ENCODE measurements at regions not wholly inside any gene's neighbourhood (a gene's known extent, or its start where the extent isn't known, plus 50 kb on each side); places are given as distances from the start of the nearest gene placed in this dataset.

DNA sequence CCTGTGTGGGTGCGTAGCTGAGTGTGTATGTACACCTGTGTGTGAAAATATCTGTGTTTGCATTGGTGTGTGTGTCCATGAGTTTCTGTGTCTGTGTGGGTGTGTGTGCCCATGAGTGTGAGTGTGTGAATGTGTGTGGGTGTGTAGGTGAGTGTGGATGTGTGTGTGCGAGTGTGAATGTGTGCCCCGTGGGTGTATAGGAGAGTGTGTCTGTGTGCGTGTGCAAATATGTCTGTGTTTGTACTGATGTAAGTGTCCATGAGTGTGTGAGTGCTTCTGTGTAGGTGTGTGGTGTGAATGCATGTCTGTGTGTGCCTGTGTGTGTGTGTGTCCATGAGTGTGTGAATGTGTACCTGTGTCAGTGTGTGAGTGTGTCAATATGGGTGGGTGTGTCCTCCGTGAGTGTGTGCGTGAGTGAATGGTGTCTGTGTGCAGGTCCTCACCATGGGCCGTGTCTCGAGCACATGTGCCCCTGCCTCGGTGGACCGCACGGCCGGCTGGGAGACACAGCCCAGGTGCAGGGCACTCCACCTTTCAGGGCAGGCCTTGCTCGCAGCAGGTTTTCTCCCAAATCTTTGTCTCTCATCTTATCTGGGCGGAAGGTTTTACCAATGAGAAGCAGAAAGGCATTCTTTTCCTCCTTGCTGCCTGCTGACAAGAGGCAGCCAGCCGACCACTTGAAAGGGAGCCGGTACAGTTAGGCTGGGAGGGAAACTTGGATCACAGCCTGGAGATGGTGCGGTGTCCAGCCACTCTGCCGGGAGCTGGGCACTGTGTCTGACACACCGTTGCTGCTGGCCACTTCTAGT, 107.1 kb upstream of the FAM20C start:
- DNase-seq (ENCODE audit: low spot score) = no peak

GRCh38 chr7:85883-86515, 106.4 kb upstream of the FAM20C start:
- no peak for DNase-seq (ENCODE audit: low spot score)

- no peak for DNase-seq (ENCODE audit: low spot score)
These were observed 105.7 kb upstream of the FAM20C start for GRCh38 chr7:86629-87028.

GRCh38 chr7:87047-87446, 105.3 kb upstream of the FAM20C start:
- DNase-seq (ENCODE audit: low spot score) = no peak

GRCh38 chr7:87671-88070, 104.7 kb upstream of the FAM20C start:
- no peak for DNase-seq (ENCODE audit: low spot score)

DNA sequence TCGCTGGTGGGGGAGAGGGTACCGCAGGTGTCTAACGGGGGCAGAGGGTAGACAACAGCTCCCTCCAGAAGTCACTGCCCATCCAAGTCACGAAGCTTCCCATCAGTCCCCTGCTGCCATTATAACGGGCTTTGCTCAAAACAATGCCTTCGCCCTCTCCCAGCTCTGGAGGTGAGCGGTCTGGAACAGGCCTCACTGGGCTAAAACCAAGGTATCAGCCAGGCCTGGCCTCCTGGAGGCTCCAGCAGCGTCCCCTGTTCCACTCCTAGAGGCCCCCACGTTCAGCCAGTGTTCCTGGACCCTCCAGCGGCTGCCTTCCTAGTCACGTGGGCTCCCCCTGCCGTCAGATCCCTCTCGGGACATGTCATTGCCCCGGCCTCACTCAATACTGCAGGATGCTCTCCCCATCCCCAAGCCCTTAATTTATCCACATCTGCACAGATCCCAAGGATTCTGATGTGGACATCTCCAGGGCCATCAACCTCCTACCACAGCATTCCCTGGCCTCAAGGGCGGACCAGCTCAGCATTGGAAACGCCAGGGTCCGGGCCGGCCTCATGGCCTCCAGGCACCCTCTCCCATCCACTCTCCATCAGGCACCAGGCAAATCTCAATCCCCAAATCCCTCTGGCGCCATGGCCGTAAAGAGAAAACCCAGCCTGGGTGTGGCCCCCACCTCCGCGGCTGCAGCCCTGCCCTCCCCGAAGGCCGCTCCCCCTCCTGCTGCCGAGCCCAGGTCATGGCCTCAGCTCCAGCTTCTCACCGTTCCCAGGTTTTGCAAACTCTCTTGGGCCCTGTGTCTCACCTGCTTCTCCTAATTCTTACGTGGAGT, 104.1 kb upstream of the FAM20C start:
- DNase-seq (ENCODE audit: low spot score) = no peak

- no peak for DNase-seq (ENCODE audit: low spot score)
These were observed 103.5 kb upstream of the FAM20C start for GRCh38 chr7:88927-89231.

DNA sequence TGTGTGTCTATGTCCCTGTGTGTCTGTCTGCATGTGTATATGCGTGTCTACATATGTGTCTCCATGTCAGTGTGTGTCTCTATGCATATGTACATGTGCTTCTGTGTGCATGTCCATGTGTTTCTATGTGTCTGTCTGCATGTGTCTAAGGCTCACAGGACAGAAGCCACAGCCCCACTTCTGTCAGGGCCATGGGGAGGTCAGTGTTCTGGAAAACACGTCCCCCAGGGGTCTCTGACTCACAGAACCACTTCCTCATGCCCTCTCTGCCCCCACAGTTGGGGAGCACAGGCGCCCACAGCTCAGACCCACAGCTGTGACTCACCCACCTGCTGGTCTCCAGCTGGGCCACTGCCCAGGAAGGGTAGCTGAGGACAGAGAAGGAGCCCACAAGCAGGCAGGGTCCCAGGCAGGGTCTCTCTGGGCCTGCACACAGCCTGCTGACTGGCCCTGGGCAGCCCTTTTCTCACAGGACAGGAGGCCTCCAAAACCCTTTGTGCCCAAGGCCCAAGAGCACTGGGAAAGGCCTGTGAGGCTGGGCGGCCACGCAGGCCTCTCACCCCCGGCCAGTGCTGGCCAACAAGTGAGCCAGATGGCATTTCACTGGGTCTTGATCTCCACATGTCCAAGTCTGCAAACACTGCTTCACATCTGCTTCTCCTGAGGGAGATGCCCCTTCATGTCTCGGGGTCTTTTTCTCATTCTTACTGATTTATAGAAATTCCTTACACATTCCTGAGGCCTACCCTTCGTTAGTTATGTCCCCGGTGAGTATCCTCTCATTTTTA, 102.9 kb upstream of the FAM20C start:
- no peak for DNase-seq (ENCODE audit: low spot score)

DNA sequence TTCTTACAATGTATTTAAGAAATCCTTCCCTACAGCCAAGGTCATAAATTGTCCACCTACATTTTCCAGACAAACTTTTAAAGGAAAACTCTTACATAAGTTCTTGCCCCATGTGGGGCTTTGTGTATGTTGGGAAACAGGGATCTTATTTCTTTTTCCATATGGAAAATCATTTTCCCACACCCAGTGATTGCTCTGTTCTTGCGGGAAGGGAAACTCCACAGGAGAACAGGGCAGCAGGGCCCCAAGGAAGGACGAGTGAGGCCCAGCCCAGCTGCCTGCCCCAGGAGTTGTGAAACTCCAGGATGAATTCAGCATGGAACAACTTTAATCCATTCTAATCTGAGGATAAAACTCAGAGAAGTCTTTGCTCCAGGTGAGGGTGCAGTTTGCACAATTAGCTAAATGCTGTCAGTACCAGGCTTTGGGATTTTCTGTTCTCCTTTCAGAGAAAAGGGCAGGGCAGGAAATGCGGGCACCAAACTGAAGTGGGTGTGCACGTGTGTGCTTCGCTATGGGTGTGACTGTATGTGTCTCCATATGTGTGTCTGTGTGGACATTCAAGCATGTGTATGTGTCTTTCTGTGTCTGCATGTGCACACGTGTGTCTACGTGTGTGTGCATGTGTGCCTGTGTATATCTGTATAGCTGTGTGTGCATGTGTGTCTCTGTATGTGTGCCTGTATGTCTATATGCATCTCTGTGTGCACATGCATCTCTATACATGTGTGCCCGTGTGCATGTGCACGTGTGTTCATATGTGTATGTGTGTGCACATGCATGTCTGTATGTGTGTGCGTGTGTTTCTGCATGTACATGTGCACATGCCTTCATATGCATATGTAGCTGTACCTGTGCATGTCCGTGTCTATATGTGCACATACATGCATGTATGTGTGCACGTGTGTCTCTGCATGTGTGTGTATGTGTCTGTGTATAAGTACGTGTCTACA, 102.0 kb upstream of the FAM20C start:
- DNase-seq (ENCODE audit: low spot score) = no peak

DNA sequence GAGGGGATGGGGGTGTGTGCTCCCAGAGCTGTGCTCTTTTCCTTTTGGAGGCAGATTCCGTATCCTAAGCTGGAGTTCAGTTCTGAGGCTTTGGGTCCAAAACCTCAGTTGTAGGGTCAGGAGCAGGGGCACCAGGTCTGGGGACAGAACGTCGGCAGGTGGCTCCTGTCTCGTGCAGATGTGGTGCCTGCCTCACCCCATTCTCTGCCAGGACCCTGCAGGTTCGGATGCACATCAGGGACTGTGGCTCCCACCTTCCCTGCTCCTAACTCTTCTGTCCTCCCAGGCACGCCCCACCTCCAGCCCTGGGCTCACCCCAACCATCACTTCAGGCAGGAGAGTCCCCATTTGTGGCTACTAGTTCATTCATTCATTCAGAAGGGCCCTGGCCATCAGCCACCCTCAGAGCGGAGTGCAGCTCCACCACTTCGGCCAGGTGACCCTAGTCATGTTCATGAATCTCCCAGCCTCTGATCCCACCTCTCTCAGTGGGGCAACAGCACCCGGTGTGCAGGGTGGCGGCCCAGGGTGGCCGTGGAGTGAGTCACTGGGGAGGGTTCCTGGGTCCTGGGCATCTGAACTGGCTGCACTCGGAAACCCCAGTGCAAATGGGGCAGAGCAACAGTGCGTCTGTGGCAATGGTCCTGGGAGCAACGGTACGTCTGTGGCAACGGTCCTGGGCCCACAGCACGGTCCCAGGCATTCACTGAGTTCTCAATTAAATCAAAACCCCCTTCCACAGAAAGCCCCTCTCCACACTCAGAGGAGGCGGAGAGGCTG, 100.8 kb upstream of the FAM20C start:
- DNase-seq (ENCODE audit: low spot score) = no peak

- no peak for DNase-seq (ENCODE audit: low spot score)
These were observed 100.1 kb upstream of the FAM20C start for GRCh38 chr7:92231-92674.

GRCh38 chr7:92888-93672, 99.3 kb upstream of the FAM20C start:
- no peak for DNase-seq (ENCODE audit: low spot score)

DNA sequence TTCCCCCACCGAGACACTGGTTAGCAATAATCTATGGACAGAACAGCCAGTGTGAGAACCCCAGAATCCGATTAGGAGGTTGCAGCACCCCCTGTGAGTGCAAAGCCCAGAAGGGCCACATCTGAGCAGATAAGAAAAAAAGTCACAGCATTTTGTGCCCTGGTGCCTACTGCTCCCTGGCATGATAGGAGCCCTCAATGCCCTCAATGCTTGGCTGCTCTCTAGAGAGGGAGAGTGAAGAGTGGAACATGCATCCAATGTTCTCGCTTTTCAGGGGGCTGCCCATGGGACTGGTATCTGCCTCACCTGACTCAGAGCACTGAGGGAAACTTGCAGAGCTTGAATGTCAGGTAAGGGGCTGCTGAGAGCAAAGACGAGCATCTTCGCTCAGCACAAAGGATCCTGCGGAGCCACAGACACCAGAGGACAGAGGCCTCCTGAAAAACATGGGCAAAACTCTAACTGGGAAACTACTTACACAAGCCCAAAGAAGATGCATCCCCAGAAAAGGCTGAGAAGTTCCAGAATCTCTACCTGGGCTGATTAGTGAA, 98.0 kb upstream of the FAM20C start:
- no peak for DNase-seq (ENCODE audit: low spot score)

DNA sequence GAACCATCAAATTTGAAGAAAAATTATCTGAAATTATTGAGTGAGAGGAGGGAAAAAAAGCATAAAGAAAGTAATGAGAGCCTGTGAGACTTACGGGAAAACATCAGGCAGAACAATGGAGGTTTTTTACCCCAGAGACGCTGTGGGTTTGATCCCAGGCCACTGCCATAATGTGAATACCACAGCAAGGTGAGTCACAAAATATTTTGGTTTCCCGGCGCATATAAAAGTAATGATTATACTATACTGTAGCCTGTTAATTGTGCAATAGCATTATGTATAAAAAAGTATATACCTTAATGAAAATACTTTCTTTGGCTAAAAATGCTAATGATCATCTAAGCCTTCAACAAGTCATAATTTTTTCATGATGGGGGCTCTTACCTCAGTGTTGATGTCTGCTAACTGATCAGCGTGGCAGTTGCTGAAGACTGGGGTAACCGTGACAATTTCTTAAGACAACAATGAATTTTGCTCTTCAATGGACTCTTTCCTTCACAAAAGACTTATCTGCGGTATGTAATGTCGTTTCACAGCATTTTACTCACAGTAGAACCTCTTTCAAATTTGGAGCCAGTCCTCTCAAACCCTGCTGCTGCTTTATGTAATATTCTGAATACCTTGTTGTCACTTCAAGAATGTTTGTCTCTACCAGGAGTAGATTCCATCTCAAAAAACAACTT, 97.0 kb upstream of the FAM20C start:
- DNase-seq (ENCODE audit: low spot score) = no peak

DNA sequence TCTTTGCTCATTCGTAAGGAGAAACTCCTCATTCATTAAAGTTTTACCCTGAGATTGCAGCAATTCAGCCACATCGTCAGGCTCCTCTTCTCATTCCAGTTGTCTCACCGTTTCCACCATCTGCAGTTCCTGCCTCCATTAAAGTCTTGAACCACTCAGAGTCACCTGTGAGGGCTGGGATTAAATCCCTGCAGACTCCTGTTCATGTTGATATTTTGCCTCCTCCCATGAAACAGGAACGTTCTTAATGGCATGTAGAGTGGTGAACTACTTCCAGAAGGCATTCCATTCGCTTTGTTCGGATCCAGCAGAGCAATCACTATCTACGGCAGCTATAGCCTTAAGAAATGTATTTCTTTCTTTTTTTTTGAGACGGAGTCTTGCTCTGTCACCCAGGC, 96.5 kb upstream of the FAM20C start:
- no peak for DNase-seq (ENCODE audit: low spot score)

- DNase-seq (ENCODE audit: low spot score) = no peak
These were observed 95.5 kb upstream of the FAM20C start for GRCh38 chr7:96861-97260.

- DNase-seq (ENCODE audit: low spot score) = no peak
These were observed 95.0 kb upstream of the FAM20C start for GRCh38 chr7:97310-97841.
